HG03280 (cell line): ENCODE measurements at regions not wholly inside any gene's neighbourhood (a gene's known extent, or its start where the extent isn't known, plus 50 kb on each side); places are given as distances from the start of the nearest gene placed in this dataset.

ENCODE experiments used
- ATAC-seq: cut with Tn5 transposase; IDR thresholded peaks from one replicate; pipeline ENCODE4 v1.9.1; 2021; ENCODE audit warnings: mild to moderate bottlenecking, moderate library complexity; ENCODE audit not compliant: unreplicated experiment

DNA sequence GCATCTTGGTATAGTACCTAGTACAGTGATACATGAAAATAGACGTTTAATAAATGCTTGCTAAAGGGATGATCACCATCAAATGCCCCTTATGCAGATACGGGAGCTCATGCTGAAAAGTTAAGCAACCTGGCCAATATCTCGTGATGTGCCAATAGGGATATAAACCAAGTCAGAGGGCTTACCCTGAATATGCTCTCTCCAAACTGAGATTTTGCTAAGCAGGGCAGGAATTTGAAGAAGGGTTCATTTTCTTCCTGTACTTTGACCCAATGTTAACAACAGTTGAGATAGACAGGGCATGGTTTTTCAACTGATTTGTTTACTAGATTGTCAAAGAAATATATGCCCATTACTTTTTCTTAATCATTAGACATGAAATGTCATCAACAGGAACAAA, 219.3 kb upstream of the PREP start:
- ATAC-seq: no peak

DNA sequence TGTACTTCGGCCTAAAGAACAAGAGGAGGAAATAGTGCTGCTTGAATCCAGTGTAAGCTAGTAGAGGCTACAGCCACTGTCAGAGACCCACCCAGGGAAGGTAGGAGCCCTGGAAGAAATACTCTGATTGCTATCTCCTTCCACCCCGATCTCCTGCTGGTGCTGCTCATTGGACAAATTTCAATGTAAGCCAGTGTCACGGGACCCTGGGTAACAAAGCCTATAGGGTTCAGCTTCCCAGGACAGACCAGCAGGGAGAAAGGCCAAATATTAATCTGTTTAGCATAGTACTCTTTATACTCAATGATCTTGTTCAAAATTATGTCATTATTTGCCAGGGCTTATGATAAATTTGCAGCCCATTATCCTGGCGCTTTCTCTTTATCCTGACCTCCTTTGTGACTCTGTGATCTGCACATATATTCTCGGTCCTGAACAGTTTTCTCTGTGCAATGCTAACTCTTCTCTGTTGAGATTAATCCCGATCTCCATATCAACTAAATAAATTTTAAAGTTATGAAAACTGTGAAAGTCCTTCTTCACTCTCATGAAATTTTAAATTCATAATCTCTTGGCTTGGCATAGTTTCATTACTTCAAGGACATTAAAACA, 218.8 kb upstream of the PREP start:
- no peak for ATAC-seq

DNA sequence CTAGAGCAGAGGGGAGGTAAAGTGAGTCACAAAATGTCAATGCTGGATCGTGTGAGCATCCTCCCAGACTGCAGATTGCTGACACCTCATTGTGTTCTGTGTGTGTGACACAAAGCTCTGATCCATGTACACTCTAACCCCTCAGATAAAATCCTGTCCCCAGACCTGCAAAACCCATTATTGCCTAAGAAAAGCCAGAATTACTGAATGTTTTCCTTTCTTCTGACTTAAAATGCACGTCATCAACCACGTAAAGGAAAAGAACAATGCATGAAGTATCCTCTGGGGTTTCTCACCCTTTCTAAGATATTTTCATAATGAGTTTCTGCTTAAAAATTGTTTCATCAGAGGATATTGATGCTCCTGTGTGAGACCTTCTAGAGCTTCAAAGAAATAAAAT, 218.0 kb upstream of the PREP start:
- ATAC-seq: no peak

DNA sequence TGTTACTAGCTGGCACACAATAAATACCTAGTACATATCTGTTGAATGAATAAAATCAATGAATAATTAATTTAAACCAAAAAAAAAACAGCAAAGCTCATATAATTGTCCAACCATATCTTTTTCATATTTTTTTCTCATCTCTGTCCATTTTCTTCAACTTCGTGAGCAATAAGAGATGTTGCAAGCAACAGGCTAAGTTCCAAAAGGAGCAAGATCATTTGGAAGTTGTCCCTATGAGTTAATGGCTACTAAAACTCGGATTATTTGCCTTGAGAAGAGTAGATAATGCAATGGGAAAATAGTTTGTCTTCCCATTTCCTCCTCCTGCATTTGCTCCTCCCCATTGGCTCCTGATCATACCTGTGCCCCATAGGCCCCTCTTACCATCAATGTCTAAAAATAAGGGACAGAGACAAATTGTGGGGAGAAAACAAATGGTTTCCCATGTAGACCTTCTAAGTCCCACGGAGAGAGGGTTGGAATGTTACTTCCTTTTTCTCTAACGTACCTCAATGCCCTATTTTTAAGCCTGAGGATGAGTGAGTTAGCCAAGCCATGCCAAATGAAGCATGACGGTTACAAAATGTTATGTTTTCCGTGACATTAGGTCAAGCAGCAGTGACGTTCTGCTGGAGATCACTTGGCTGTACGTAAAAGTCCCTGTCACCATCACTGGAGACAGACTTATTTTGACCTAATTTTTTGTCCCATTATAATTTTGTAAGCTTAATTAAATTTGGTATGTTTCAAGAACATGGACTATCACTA, 217.3 kb upstream of the PREP start:
- no peak for ATAC-seq

DNA sequence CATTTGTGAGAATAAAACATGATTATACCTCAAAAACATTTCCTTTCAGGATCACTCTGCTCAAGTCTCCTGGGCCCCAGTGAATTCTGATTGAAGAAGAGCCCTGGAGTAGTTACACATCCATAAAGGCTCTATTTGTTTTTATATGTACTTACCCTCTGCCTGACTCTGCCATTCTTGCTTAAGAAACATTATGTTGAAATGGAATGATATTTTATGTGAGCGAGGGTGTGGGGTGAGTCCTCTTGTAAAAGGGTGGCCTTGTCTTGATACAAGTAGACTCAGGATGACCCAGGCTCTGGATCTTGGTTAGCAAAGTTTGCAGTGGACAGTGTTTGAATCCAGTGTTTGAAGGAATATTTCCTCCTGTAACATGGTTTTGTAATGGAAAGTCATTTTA, 215.4 kb upstream of the PREP start:
- ATAC-seq: no peak

DNA sequence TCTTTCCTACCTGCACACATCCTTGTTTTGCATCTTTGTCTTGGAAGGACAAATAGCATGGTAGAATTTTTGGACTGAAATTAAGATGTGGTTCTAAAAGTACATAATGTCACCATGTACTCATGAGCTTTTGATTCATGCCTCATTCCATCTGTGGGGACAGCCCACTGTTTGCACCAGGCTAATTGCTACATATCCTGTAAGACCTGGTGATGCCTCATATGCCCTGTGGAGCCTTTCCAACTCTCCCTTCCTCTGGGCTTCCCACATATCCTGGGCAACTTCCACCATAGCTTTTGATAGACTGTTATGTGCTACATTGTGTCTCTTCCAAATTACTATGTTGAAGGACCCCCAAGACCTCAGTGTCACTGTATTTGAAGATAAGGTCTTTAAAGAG, 213.6 kb upstream of the PREP start:
- no peak for ATAC-seq

DNA sequence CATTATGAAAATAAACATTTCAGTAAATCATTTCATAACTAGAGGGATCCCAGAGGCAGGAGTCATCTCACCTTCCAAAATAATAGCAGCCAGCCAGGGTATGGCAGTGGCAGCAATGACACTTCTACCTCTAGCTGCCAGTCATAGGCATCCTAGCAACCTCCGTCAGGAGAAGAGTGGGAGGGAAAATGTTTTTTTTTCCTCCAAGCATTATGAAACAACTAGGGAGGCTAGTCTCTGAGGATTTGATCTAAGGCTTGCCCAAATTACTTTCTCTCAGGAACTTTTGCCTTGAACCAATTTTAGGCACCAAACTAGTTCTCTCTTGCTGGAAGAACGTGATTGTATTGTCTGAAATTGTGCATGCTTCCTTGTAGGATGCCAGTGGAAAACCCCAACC, 208.7 kb upstream of the PREP start:
- ATAC-seq: no peak

DNA sequence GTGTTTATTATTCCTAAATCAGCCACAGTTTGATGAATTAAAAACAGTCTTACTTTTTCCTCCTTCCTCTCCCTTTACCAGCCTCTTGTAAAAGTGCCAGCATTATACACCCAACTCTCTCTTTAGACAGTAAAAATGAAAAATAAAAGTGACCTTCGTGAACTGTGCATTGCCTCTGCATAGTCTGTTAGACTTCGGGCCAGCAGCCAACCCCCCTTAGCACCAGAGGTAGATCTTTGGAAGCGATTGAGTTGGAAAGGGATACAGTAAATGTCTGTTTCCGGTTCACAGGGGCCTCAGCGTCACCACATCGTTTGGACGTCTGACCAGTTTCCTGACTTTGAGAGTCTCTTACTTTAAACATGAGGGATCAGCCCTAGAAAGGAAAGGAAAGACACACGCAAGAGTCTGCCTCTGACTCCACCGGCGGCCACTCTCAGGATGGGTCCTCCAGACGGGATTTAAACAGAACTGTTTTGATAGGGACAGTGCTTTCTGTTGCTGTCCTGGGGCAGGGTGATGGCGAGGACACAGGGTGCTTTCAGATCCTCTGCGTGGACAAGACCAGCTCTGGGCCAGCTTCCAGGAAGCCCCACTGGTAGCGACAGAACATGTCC, 206.6 kb upstream of the PREP start:
- ATAC-seq: no peak

DNA sequence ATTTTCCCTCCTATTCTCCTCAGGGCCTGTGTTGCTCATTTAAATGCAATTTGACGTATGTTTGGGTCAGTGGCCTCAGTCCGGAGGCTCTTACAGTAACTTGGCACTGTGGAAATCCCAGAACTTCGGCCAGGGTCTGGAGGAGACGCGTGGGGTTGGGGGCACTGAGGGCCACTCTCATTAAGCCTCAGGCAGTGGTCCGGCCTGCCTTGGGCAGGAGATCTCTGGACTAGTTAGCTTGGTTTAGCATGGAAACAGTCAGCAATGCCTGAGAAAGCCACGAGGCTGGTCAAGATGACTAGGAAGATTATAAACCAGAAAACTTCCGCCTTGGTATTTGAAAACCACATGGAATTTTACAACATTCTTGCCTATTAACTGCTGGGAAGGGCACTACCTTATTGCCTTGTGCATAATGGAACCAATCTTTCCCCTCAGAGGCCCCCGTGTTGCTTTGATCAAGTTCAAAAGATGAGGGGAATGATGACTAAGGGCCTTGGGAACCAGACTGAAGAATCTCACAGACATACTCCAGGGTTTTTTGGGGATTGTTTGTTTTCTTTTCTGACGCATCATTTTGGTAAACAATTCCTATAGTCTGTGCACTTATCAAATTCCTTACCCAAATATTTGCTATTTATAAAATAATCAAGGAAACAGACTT, 206.0 kb upstream of the PREP start:
- no peak for ATAC-seq

DNA sequence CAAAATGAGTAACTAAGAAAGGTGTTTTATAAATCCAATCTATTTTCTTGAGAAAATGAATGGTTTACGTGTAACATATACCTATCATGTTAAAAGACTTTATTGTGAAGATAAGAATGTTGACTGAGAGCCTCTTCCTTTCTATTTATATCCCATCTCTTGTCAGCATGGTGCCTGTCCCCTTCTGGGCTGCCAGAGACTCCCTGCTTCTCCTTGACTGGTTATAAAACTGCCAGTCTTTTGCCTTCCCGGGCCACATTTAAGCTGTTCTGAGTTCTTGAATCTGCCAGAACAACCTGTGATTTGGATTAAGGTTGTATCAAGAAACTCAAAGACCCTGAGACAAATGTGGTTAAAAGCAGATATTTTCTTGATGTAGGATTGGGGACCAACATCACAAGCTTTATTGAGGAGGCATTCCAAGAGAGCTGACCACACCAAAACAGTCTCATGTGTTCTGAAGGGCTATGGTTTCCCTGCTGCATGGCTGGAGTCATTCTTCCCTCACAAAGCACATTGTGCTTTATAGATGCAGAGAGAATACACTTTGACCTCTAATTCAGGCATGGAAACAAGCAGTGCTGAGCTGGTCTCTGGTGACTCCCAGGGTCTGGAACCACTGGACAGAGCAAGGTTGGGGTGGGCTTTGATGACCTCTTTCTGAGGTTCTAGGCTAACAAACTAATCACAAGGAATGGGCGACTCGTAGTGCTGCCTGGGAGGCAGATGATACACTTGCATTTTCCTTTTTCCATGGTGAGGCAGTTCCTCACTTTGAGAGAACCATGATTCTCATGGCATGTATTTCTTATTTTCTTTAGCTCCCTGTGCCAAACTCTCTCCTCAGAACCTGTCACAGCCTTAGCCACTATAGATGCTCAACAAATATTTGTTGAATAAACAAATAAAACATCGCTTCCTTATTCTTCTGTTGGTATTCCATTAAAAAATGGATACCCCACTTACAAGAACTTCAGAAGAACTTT, 205.0 kb upstream of the PREP start:
- no peak for ATAC-seq

DNA sequence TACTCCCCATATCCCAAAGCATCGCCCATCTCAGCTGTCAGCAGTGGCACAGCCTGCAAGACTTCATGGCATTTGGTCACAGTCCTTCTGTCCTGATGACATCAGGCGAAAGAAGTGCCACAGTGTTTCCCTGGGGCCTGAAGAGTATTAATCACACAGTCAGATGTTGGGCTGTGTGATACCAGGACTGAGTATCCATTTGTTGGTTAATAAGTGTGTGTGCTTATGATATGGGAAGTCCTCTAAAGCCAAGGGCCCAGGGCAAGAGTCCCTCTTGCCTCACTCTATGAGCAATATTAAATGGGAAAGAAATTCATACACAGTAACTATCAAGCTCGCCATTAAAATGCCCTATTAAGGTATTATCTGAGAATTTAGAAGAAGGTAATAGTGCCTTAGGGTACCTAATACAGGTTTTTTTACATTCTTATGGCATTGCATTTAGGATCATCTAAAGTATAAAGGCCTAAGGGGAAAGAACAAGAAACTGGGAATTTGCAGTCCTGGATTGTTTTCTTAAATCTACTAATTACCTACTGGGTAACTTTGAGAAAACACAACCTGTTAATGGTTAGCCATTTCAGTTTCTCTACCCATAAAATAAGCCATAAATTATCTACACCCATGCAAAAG, 204.1 kb upstream of the PREP start:
- no peak for ATAC-seq

DNA sequence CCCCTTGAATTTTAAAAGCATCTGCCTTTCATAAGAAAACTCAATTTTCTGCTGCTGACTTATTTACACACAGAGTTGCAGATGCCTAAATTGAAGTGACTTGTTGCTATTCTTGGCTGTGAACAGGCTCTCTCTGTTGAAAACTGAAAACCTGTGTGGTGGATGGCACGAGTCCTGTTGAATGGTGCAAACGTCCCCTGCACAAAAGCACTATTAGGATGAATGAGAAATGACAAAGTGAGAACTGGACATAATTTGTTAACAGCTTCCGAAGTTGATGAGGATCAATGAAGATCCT, 201.7 kb upstream of the PREP start:
- ATAC-seq: no peak

DNA sequence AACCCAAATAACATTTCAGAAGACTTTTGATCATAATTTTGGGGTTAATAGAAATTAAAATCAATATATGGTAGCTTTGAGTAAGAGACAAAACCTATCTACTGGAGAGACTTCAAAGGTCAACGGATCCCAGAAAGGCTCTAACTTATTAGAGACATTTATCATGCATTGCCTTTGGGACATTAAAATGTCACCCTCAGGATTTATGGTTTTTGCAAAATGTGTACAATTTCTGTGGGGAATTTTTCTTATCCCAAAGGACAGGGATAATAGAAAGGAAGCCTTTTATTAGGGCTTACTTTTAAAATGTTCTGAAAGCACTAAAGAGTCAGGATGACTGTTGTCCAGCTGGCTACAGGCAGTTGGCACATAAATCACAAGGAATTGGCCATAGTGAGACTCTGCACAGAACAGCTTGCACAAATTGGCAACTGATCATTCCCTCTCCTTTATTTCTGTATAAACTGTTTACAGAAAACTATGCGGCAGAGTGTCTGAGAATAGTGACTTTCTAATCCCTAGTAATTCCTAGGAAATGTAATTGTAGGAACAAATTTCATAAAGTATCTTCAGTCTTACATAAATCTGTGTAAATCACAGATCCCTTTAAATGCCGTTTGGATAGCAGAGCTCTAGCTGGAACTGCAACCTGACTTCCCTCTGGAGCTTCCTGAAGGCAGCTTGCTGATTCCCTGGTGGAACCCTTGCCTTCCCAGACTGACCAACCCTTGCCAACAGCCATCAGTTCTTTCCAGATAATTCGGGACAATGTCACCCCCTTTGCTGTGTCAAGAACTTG, 201.1 kb upstream of the PREP start:
- no peak for ATAC-seq

DNA sequence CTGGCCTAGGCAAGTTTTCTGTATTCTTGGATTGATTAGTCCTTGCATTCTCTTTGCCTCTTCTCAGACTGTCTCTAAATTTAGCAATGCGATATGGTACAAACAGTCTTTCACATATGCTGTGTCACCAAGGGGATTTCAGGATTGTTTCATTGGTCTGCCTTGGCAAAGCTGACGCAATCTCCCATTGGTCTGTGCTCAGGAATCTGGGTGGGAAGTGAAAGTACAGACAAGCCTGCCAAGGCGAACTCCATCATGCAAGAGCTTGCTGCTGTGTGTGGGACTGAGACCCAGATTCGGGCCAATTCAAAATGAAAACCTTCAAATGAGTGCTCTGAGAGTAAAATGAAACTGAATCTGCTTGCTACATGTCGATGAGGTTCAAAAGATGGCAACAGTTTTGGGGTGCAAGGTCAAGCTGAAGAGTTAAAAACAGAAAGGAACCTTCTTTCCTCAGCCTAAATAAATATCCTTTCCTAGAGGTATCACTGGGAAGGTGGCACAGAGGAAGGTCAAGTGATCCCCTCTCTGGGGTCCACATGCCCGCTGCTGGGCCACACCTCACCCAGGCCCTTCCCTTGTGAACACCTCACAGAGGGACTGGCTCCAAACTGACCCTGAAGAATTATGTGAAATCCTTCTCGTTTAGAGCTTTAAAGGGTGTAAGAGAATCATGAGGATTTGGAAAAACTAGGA, 198.8 kb upstream of the PREP start:
- ATAC-seq: peak; percentile 72

DNA sequence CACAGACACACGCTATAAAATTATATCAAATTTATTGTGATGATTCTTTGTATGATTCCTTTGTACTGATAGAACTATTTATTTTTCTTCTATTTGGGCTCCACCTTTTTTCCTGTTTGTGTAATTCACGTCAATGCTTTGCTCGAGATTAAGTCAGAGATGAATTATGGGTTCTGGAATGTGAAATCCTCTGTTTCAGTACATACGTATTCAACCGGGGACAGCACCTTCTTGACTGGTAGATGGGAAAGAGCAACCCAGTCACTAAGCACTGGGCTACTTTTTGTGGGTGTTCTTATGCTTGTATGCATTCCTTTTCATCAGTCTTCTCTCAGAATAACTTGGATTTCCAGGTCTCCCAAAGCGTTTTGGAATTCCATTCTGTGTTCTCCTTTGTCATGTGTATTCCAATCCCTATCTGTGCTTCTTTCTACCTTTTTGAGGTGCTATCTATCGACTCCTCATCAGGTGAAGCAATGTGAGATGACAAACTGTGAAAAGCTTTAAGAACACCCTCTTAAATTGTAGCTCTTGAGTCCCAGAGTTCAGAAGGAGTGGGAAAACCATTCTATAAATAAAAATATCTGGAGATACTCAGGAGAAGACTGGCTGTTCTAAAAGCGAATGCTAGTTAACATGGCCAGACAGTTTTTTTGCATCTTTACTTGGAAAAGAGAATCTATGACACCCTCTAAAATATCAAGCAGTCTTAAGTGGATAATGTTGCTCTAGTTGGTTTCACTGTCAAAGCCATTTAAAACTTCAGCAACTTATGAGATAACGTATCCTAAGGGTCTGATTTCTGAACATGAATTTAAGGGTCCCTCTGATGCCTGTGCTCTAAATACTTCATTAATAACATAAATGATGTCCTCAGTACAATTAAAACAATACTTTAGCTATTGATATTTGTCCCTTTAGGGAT, 197.7 kb upstream of the PREP start:
- ATAC-seq: no peak

DNA sequence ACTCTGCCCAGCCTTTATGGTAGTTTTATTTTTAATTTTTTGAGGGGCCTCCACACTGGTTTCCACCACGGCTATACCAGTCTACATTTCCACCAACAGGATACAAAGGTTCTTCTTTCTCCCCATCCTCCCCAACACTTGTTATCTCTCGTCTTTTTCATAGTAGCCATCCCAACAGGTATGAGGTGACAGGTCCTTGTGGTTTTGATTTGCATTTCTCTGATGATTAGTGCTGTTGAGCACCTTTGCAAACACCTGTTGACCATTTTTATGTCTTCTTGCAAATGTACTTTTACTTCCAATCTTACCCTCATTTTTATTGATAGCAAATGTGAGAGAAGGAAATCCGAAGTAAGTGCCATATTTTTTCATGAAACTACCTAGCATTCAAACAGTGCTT, 195.4 kb upstream of the PREP start:
- no peak for ATAC-seq

DNA sequence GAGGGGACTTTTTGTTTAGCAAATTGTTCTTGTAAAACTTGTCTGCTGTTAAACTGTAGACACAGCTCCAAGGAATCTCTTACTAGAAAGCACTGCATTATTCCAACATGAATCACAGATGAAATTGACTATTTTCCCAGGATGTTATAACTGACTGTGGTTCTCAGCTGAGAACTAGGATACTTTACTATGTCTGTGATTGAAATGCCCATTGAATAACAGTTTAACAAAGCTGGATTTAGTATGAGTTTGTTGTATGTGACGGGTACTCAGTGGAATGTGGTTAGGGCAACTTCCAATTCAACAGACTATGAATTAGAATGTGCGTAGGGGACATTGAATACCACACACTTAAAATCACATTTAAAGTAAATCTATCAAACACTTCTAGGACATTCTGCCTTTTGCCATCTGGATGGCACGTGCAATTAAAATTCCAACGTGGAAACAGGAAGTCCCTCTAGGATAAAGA, 193.4 kb upstream of the PREP start:
- no peak for ATAC-seq

DNA sequence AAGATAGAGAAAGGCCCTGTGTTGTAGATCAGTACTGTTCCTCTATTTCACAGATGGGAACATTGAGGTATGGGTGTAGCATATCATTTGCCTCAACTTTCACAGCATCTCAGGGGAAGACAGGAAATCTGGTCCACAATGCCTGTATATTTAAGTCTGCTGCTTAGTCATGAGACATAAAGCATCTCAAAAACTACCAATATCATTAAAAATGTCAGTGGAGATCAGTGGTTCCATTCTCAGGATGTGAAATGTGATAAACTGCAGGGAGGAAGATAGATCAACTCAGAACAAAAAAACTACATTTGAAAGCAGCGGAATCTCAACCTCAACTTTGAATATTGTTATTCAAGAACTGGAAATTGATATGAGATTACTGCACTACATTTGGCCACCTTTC, 192.9 kb upstream of the PREP start:
- no peak for ATAC-seq
